ENCODE measurements at regions not wholly inside any gene's neighbourhood (a gene's known extent, or its start where the extent isn't known, plus 50 kb on each side); places are given as distances from the start of the nearest gene placed in this dataset.

DNA sequence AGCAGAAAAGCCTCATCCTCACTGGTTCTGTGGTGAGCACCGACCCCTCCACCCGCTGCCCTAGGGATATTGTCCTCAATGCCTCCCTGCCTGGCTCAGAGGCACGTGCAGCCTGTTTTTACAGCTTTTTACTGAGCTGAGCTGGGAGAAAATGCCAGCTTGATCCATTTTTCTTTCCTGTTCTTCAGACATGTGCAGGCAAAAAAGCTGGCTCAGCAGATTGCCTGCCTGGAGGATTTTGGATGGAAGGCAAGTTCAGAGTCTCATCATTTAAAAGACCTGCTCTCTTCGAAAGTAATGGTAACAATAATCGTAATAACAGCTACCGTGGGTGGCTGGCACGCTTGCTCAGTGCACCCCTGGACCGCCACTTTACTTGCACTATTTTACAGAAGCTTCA is 135.0 kb upstream of the SMIM23 start:
- ChIA-PET CTCF (no interaction called here), POLR2A (ENCODE audit: low non-redundant PET) (no interaction called here)
- Histone ChIP-seq H3K4me3 (ENCODE audit: low read depth, low read length, poor library complexity, severe bottlenecking) (no peak overlapping the region), H3K27ac (ENCODE audit: low read depth, low read length, poor library complexity, severe bottlenecking) (no peak overlapping the region), H3K4me1 (ENCODE audit: insufficient read depth, low read length, poor library complexity, severe bottlenecking) (no peaks in the 10 kb centered on the region), H3K9me3 (ENCODE audit: low read depth, low read length, poor library complexity, severe bottlenecking) (no peaks in the 10 kb centered on the region), H3K27me3 (replicated peaks; ENCODE audit: insufficient read depth, low read depth, low read length, poor library complexity) (no peaks in the 10 kb centered on the region), H3K36me3 (ENCODE audit: insufficient read depth, low read length, poor library complexity, severe bottlenecking) (no peaks in the 10 kb centered on the region)
- no TSS peak for BruUV-seq (replicated peaks)
- no peak for DNase-seq (ENCODE audit: low spot score)
- intact Hi-C loops (cut with micrococcal nuclease; ENCODE audit: unreplicated experiment): no loop called here
- TF ChIP-seq EZH2 (IDR thresholded peaks at IDR 0.05; ENCODE audit: borderline replicate concordance, low read depth, low read length, poor library complexity, severe bottlenecking): no peak
- TF ChIP-seq, protein P1, sequence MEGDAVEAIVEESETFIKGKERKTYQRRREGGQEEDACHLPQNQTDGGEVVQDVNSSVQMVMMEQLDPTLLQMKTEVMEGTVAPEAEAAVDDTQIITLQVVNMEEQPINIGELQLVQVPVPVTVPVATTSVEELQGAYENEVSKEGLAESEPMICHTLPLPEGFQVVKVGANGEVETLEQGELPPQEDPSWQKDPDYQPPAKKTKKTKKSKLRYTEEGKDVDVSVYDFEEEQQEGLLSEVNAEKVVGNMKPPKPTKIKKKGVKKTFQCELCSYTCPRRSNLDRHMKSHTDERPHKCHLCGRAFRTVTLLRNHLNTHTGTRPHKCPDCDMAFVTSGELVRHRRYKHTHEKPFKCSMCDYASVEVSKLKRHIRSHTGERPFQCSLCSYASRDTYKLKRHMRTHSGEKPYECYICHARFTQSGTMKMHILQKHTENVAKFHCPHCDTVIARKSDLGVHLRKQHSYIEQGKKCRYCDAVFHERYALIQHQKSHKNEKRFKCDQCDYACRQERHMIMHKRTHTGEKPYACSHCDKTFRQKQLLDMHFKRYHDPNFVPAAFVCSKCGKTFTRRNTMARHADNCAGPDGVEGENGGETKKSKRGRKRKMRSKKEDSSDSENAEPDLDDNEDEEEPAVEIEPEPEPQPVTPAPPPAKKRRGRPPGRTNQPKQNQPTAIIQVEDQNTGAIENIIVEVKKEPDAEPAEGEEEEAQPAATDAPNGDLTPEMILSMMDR (conservative IDR thresholded peaks at IDR 0.05; ENCODE audit: low read depth, low read length): no peak

DNA sequence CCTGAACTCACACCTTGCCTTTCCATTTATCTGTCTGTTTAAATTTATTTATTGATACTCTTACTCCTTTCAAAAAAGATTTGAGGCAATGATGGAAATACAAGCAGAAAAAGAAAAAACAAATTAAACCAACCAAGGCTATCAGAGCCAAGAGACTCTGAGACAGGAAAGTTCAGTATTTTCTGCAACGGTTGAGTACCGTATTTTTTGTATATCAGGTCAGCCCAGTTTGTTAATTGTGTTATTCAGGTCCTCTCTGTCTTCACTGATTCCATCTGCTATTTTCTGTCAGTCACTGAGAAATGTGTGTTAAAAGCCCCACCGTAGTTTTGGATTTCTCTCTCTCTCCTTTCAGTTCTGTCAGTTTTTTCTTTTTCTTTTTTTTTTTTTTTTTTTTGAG is 134.5 kb upstream of the SMIM23 start:
- ChIA-PET CTCF (no interaction called here), POLR2A (ENCODE audit: low non-redundant PET) (no interaction called here)
- no peaks in the 10 kb centered on the region for H3K9me3 ChIP-seq (ENCODE audit: low read depth, low read length, poor library complexity, severe bottlenecking)
- intact Hi-C loops (cut with micrococcal nuclease; ENCODE audit: unreplicated experiment): no loop called here
- no peak for DNase-seq (ENCODE audit: low spot score)
- no peak overlapping the region for H3K27ac ChIP-seq (ENCODE audit: low read depth, low read length, poor library complexity, severe bottlenecking)
- BruUV-seq (replicated peaks): no TSS peak
- H3K27me3 ChIP-seq (replicated peaks; ENCODE audit: insufficient read depth, low read depth, low read length, poor library complexity): no peaks in the 10 kb centered on the region
- H3K4me1 ChIP-seq (ENCODE audit: insufficient read depth, low read length, poor library complexity, severe bottlenecking): no peaks in the 10 kb centered on the region
- TF ChIP-seq EZH2 (IDR thresholded peaks at IDR 0.05; ENCODE audit: borderline replicate concordance, low read depth, low read length, poor library complexity, severe bottlenecking): no peak
- TF ChIP-seq, protein P1 (conservative IDR thresholded peaks at IDR 0.05; ENCODE audit: low read depth, low read length): no peak
- no peaks in the 10 kb centered on the region for H3K36me3 ChIP-seq (ENCODE audit: insufficient read depth, low read length, poor library complexity, severe bottlenecking)
- no peak overlapping the region for H3K4me3 ChIP-seq (ENCODE audit: low read depth, low read length, poor library complexity, severe bottlenecking)

DNA sequence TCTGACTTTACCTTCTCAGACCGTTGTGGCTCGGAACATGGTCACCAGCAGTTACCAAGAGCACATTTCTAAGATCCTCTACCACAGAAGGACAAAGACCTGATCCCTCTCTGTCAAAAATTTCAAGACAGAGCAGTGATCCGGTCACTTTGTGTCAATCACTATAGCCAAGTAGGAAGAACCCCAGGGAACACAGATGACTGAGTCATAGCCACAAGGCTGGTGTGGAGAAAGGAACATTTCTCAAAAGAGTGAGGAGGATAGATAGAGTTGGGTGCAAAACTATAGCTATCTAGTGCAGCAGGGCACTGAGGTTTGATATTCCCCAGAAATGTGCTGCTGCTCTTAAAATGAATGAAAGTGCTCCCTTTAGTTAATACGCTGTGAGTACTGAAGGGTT is 130.7 kb upstream of the SMIM23 start:
- Histone ChIP-seq H3K4me3 (ENCODE audit: low read depth, low read length, poor library complexity, severe bottlenecking) (no peak overlapping the region), H3K36me3 (ENCODE audit: insufficient read depth, low read length, poor library complexity, severe bottlenecking) (no peaks in the 10 kb centered on the region), H3K27me3 (replicated peaks; ENCODE audit: insufficient read depth, low read depth, low read length, poor library complexity) (no peaks in the 10 kb centered on the region), H3K9me3 (ENCODE audit: low read depth, low read length, poor library complexity, severe bottlenecking) (no peaks in the 10 kb centered on the region), H3K4me1 (ENCODE audit: insufficient read depth, low read length, poor library complexity, severe bottlenecking) (no peaks in the 10 kb centered on the region), H3K27ac (ENCODE audit: low read depth, low read length, poor library complexity, severe bottlenecking) (no peak overlapping the region)
- POLR2A ChIA-PET (ENCODE audit: low non-redundant PET): no interaction called here
- no peak for DNase-seq (ENCODE audit: low spot score)
- CTCF ChIA-PET: no interaction called here
- BruUV-seq (replicated peaks): no TSS peak
- TF ChIP-seq, protein P1 (conservative IDR thresholded peaks at IDR 0.05; ENCODE audit: low read depth, low read length): no peak
- TF ChIP-seq EZH2 (IDR thresholded peaks at IDR 0.05; ENCODE audit: borderline replicate concordance, low read depth, low read length, poor library complexity, severe bottlenecking): no peak
- intact Hi-C loops (cut with micrococcal nuclease; ENCODE audit: unreplicated experiment): no loop called here

All from A673 (cell line).